Heart left ventricle (tissue), 16 donors: ENCODE measurements at regions not wholly inside any gene's neighbourhood (a gene's known extent, or its start where the extent isn't known, plus 50 kb on each side); places are given as distances from the start of the nearest gene placed in this dataset.

ENCODE experiments used
- ATAC-seq, 4 donors: fragments of 200-7000 bp; cut with Tn5 transposase; one replicate each; pipeline ENCODE4 v1.9.1; 2020 to 2022; ENCODE audit warnings: moderate library complexity in 4 of 4, mild to moderate bottlenecking in 3 of 4, moderate number of reproducible peaks in 1 of 4
- DNase-seq, 5 donors: peaks; one replicate each; pipeline ENCODE4 v3.0.0-alpha.2; 2020
- H3K27ac ChIP-seq, 12 donors: fragments of 200-600 bp; sonication (generic) in 4 of 12; one replicate each; pipeline versions ENCODE4 v1.5.0 to v1.8.0; 2016 to 2022; ENCODE audit warnings: mild to moderate bottlenecking in 2 of 12
- H3K27me3 ChIP-seq, 9 donors: fragments of 200-600 bp; sonication (generic) in 2 of 9; one replicate each; pipeline versions ENCODE4 v1.5.1 to v1.8.0; 2016 to 2022; ENCODE audit warnings: mild to moderate bottlenecking in 3 of 9
- H3K36me3 ChIP-seq, 9 donors: fragments of 200-600 bp; sonication (generic) in 2 of 9; one replicate each; pipeline versions ENCODE4 v1.5.0 to v1.8.0; 2018 to 2022; ENCODE audit warnings: mild to moderate bottlenecking in 2 of 9
- H3K4me1 ChIP-seq, 12 donors: fragments of 200-600 bp; sonication (generic) in 4 of 12; one replicate each; pipeline versions ENCODE4 v1.5.0 to v1.8.0; 2016 to 2022; ENCODE audit warnings: mild to moderate bottlenecking in 3 of 12
- H3K4me3 ChIP-seq, 12 donors: fragments of 200-600 bp; sonication (generic) in 4 of 12; one replicate each; pipeline versions ENCODE4 v1.5.0 to v1.8.0; 2017 to 2022; ENCODE audit warnings: mild to moderate bottlenecking in 9 of 12, moderate library complexity in 4 of 12
- H3K9me3 ChIP-seq, 12 donors: fragments of 200-600 bp; sonication (generic) in 4 of 12; one replicate each; pipeline versions ENCODE4 v1.5.0 to v1.8.0; 2016 to 2022; ENCODE audit warnings: mild to moderate bottlenecking in 1 of 12
- CTCF ChIP-seq, 12 donors: fragments of 200-600 bp; sonication (generic) in 4 of 12; IDR thresholded peaks; one replicate each; pipeline versions ENCODE4 v1.5.0 to v1.8.0; 2018 to 2022; ENCODE audit warnings: antibody characterized with exemption in 12 of 12, mild to moderate bottlenecking in 5 of 12
- POLR2A ChIP-seq, 2 donors: fragments of 450-650 bp; IDR thresholded peaks; one replicate each; pipeline ENCODE4 v1.6.1; 2017; ENCODE audit warnings: antibody characterized with exemption in 2 of 2, mild to moderate bottlenecking in 2 of 2, moderate library complexity in 2 of 2
- WGBS, 4 donors: extraction: QIAGEN DNeasy Blood & Tissue Kit in 2 of 4; methylation state at CpG; one replicate each; pipeline versions ENCODE4 v1.1.5 to v1.1.7; 2013 to 2018; 5-methylcytosine and 5-hydroxymethylcytosine counted together
- intact Hi-C, 10 donors: fragments of 100-400 bp; cut with DNase I; formaldehyde crosslinking; loops; one replicate each; pipeline versions ENCODE4 v1.11.1 to v1.14.2; 2022
- donor health status: ischemic (EF 13 %, LVEDD 7.1; RV severe dilation, severe dysfunction).
- donor health status: healthy with polysubstance abuse.
- donor health status: DM: no; HTN: yes; CAD: no.
- donor health status: DM: no; HTN: no; CAD: no.
- donor health status: ischemic (EF 25% LVEDD 6.9; RV normal size, moderate dysfunction).
- donor health status: ischemic (EF 25% LVEDD 5.7; RV mildly dilated, moderate dysfunction).
- donor health status: healthy.
- donor health status: DM: yes; HTN: yes; CAD: no.
- donor health status: ischemic (EF 35%, LVEDD 5.7; RV mildly dilated, moderate dysfunction).
- donor health status: nonischemic (EF 11% LVEDD 7.7; RV severe dilation, severe dysfunction).
- donor health status: DM: yes; HTN: yes; CAD: no.
- donor health status: PGD.
- donor health status: ischemic (EF 29% LVEDD 5.4; RV normal size, mild dysfunction).
- donor health status: nonischemic (EF 23%, LVEDD 6.1; RV moderate dilation, normal function).

GRCh38 chr2:105473011-105473410 is 74.2 kb upstream of the FHL2 start:
- intact Hi-C loops, result no loop called here

GRCh38 chr2:105470979-105471378 is 72.1 kb upstream of the FHL2 start:
- Histone ChIP-seq H3K36me3 (no peaks in the 10 kb centered on the region), H3K27me3 (no peaks in the 10 kb centered on the region), H3K27ac (no peak overlapping the region), H3K4me3 (no peak overlapping the region), H3K4me1 (peaks cover 0 to 4% (median 0%) of the 10 kb centered on the region in 12 donors), H3K9me3 (no peaks in the 10 kb centered on the region)
- intact Hi-C loops, result no loop called here
- no peak for TF ChIP-seq POLR2A (IDR thresholded peaks at IDR 0.05)
- TF ChIP-seq CTCF (IDR thresholded peaks at IDR 0.05), result no peak
- DNase-seq (no peak), ATAC-seq (no peak)
- WGBS, 4 donors, result 66 to 79% (median 76%) methylated on average over 5 of the region's 5 CpGs

More at GRCh38 chr2:105473011-105473410, 74.2 kb upstream of the FHL2 start:
- Histone ChIP-seq H3K27ac (no peak overlapping the region), H3K4me1 (peaks cover 0 to 4% (median 0%) of the 10 kb centered on the region in 12 donors), H3K27me3 (no peaks in the 10 kb centered on the region), H3K36me3 (no peaks in the 10 kb centered on the region), H3K4me3 (no peak overlapping the region), H3K9me3 (no peaks in the 10 kb centered on the region)
- no peak for TF ChIP-seq CTCF (IDR thresholded peaks at IDR 0.05)
- no peak for TF ChIP-seq POLR2A (IDR thresholded peaks at IDR 0.05)
- WGBS, 4 donors, result 85 to 92% (median 91%) methylated on average over 5 of the region's 5 CpGs
- DNase-seq, result no peak
- ATAC-seq, result no peak

- WGBS, 4 donors, result 95 to 98% (median 97%) methylated on average over 8 of the region's 8 CpGs
Measured at GRCh38 chr2:105469781-105470180, 70.9 kb upstream of the FHL2 start.

GRCh38 chr2:105468582-105469042 is 69.8 kb upstream of the FHL2 start:
- Histone ChIP-seq H3K4me3 (no peak overlapping the region), H3K4me1 (peaks cover 0 to 4% (median 0%) of the 10 kb centered on the region in 12 donors), H3K27me3 (no peaks in the 10 kb centered on the region), H3K27ac (no peak overlapping the region), H3K36me3 (no peaks in the 10 kb centered on the region), H3K9me3 (no peaks in the 10 kb centered on the region)
- TF ChIP-seq POLR2A (IDR thresholded peaks at IDR 0.05), result no peak
- WGBS, 4 donors, result 81 to 86% (median 82%) methylated on average over 8 of the region's 8 CpGs
- intact Hi-C loops, result no loop called here
- ATAC-seq, result no peak
- DNase-seq, result no peak

More at GRCh38 chr2:105469781-105470180, 70.9 kb upstream of the FHL2 start:
- ATAC-seq (no peak), DNase-seq (no peak)
- H3K36me3 ChIP-seq, result no peaks in the 10 kb centered on the region
- no peaks in the 10 kb centered on the region for H3K9me3 ChIP-seq
- no peaks in the 10 kb centered on the region for H3K27me3 ChIP-seq
- no peak for TF ChIP-seq POLR2A (IDR thresholded peaks at IDR 0.05)
- no peak for TF ChIP-seq CTCF (IDR thresholded peaks at IDR 0.05)
- H3K27ac ChIP-seq, result no peak overlapping the region
- peaks cover 0 to 4% (median 0%) of the 10 kb centered on the region in 12 donors for H3K4me1 ChIP-seq
- intact Hi-C loops, result no loop called here
- no peak overlapping the region for H3K4me3 ChIP-seq

- no peaks in the 10 kb centered on the region for H3K36me3 ChIP-seq
- DNase-seq, result no peak
- intact Hi-C loops, result no loop called here
- ATAC-seq, result no peak
- peaks cover 0 to 14% (median 0%) of the 10 kb centered on the region in 12 donors for H3K4me1 ChIP-seq
- no peaks in the 10 kb centered on the region for H3K9me3 ChIP-seq
- WGBS, 4 donors, result 87 to 95% (median 92%) methylated on average over 2 of the region's 2 CpGs
- H3K27me3 ChIP-seq, result no peaks in the 10 kb centered on the region
- H3K4me3 ChIP-seq, result no peak overlapping the region
- TF ChIP-seq POLR2A (IDR thresholded peaks at IDR 0.05), result no peak
- no peak for TF ChIP-seq CTCF (IDR thresholded peaks at IDR 0.05)
- no peak overlapping the region for H3K27ac ChIP-seq
Measured at GRCh38 chr2:105464325-105464724, 65.5 kb upstream of the FHL2 start.
